Renal pelvis (tissue), 1 donor: ENCODE measurements at regions not wholly inside any gene's neighbourhood (a gene's known extent, or its start where the extent isn't known, plus 50 kb on each side); places are given as distances from the start of the nearest gene placed in this dataset.
A peak's percentile ranks its signal among the peaks of the same experiment; 100 is the strongest.
"Not testable (repeated sequence)": the region's sequence is repeated elsewhere in the genome, so short reads cannot be mapped to it uniquely, and the experiment has no call there.

ENCODE experiments used
- DNase-seq: peaks from one replicate; pipeline ENCODE4 v3.0.0-alpha.2; 2013

DNA sequence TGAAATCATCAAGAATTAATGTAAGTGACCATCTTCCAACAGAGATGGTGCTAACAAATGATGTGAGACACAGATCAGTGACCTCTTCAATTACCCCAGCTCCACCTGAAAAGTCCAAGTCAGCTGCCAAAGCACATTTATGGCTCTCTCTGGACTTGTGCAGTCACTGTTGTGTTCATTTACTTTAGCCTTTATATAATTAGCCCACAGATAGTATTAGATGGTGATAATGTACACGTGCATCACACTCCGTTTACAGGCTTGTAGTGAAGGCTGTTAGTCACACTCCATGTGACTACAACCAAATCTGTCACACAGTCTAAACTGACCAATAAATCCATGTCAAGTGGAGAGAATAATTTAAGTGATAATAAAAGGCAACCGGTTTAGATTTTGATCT lies 331.5 kb upstream of the IL12A start:
- DNase-seq: no peak

DNA sequence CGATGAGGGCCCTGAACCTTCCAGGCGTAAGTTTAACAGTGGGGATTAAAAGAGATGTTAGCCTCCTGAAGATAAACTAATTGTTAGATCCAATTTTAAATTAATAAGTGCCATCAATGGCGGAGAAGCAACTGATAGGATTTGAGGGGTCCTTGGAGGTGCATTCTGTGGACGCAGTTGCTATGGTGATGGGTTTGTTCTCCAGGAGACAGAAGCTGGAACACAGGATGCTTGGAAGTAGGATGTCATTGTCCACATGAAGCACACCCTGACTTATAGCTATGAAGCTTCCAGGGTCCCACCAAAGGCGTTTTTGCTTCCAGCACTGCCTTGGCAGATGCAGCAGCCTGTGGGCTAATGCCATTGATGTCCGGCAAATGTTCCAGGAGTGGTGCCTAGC lies 331.0 kb upstream of the IL12A start:
- no peak for DNase-seq

DNA sequence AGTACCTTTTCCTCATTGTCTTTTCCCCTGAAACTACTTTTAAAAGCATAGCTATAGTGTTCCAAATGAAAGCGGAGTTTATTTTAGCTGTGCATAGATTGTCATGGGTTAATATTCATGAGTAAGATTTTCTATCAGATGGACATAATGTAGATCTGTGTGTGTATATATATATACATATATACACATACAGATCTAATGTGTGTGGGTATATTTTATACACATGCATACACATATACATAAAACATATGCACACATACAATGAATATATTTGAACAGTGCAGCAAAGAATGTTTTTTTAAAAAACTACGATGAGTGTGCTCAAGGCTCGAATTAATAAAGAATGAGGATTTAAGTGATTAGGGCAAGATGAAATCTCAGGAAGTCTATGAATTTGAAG lies 328.3 kb upstream of the IL12A start:
- no peak for DNase-seq

- DNase-seq: no peak
Observed at GRCh38 chr3:159660901-159661300, 327.7 kb upstream of the IL12A start.

- DNase-seq: no peak
Observed at GRCh38 chr3:159662549-159662948, 326.1 kb upstream of the IL12A start.

GRCh38 chr3:159664006-159664405 lies 324.6 kb upstream of the IL12A start:
- no peak for DNase-seq

DNA sequence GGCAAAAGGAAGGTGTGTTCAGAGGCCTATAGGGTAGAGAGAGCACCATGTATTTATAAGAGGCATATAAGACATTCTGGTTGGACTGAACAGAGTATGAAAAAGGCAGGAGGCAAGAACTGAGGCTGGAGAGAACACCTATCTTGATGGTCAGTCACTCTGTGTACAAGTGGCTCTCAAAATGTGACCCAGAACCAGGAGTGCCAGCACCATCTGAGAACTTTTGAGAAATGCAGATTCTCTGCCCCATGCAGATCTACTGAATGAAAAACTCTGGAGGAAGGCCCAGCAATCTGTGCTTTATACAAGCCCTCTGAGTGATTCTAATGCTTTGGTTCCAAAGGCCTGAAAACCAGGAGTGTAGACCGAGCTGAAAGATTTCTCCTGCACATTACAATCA lies 324.0 kb upstream of the IL12A start:
- no peak for DNase-seq

- no peak for DNase-seq
Observed at GRCh38 chr3:159667261-159667660, 321.4 kb upstream of the IL12A start.

DNA sequence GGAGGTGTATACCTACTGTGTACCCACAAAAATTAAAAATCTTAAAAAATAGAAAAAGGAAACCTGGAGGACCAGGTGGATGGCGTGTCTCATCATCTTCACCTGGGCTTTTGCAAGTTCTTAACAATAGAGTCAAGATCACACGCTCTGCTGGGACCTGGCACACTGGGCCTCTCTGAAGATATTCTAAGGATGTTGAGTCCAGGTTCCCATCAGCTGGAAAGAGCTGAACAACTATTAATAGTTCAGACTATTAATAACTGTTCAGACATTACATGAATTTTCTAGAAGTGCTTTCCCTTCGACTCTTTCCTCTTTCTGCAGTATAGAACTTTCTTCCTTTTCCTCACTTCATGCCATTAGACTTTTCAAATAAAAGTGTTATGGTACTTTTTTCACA lies 320.2 kb upstream of the IL12A start:
- no peak for DNase-seq

DNA sequence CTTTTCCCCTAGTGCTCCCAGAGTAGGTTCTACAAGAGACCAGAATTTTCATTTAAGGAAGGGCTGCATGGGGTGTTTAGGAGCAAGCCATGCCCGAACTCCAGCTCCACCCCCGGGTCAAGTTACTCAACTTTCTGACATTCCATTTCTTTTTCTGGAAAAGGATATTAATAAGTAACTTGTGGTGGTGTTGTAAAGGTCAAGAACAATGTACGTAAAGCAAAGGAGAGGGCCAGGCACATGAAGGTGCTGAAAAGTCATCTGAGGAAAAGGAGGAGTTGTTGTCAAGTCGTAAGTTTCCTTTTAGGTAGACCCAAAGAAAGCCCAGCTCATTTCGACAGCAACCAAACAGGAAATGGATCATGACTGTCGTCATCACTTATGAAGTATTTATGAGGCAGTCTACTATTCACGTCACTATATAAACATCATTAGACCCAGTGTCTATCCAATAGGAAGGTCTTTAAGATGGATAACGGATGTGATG lies 319.6 kb upstream of the IL12A start:
- DNase-seq: peak; percentile 26

GRCh38 chr3:159669766-159670165 lies 318.9 kb upstream of the IL12A start:
- no peak for DNase-seq

DNA sequence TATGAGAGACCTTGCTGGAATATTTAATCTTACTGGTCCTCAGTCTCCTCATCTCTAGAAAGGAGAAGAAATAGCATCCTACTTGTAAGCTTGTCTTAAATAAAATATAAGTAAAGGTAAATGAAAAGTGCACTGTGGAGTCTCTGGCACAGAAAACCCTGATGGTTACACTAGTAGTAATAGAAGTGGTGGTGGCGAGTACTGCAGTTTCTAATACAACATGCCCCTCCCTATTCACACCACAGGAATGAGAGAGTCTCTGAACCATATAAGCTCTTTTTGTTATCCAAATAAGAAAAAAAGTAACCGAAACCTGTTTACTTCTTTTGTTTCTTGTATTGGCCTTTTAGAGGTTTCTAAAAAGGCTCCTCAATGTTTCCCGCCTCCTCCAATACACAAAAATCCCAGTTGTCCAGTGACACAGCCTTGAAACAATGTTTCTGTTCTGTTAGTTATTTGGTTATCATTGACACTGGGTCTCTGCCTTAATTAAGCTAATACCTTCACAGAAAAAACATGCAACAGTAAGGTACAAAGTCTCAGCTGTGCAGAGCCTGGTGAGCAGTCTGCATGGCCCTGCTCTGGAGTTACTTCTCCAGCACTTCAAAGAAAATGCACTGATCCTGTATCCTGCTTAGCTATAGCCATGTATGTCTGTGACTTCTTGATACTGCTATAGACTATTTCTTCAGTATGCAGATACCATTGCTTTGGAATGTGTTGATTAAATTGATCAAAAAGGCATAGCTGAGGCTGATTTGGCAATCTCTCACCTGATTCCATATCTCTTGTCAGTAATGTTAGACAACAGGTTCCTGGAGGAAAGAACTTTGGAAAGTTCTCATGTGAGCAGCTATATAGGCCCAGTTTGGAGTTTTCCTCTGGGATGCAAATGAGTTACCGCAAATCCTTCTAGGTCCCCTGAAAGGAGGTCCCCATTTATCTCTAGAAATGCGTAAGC lies 315.6 kb upstream of the IL12A start:
- no peak for DNase-seq

DNA sequence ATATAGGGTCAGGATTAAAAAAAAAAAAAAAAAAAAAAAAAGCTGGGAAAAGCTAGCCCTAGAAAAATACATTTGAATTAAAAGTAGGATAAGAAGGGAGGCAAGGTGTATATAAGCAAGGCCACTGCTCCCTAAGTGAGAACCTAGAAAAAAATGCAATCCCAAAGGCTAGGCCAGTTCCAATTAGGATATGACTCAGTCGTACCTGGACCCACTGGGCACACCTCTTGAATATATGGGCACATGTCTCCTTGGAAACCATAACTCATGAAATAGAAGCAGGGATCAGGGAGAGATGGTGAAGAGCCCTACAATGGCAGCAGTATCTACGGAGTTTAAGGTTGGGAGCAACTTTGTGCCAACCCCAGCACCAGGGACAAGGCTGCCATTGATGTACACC lies 314.1 kb upstream of the IL12A start:
- DNase-seq: no peak

DNA sequence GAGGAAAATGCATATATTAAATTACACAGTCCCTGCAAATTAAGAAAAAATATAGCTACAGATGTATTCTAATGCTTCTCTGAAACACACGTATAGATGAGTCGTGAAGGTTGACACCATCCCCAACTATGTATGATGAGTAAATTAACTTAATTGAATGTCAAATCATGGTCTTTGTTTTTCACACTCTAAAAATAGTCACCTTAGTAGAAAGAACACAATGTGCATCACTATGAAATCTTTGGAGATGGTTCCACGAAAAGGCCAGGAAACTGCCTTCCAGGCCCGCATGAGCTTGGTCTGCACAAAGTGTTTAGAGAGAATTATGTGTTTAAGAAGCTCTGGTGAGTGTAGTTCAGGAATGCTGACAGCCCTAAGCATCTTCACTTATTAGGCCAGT lies 313.4 kb upstream of the IL12A start:
- DNase-seq: no peak

GRCh38 chr3:159679900-159680299 lies 308.7 kb upstream of the IL12A start:
- no peak for DNase-seq

- not testable (repeated sequence) for DNase-seq
Observed at GRCh38 chr3:159681717-159682116, 306.9 kb upstream of the IL12A start.

GRCh38 chr3:159685801-159686200 lies 302.8 kb upstream of the IL12A start:
- DNase-seq: no peak

DNA sequence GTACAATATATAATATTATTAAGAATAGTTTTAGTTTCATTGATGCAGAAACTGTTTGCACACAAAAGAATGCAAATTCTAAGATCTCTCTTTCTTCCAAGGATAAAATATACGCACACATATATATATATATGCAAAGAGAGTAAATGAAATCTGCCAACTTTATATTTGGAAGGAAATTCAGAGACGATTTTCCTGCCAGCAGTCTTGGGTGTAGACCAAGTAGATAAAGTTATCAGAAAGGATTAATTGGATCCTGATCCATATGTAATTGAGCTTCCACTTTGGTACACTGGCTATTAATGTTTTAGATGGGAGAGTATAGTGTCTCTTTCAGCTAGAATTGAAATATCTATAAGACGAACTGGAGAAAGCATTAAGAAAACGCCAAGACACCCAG lies 295.4 kb upstream of the IL12A start:
- no peak for DNase-seq

DNA sequence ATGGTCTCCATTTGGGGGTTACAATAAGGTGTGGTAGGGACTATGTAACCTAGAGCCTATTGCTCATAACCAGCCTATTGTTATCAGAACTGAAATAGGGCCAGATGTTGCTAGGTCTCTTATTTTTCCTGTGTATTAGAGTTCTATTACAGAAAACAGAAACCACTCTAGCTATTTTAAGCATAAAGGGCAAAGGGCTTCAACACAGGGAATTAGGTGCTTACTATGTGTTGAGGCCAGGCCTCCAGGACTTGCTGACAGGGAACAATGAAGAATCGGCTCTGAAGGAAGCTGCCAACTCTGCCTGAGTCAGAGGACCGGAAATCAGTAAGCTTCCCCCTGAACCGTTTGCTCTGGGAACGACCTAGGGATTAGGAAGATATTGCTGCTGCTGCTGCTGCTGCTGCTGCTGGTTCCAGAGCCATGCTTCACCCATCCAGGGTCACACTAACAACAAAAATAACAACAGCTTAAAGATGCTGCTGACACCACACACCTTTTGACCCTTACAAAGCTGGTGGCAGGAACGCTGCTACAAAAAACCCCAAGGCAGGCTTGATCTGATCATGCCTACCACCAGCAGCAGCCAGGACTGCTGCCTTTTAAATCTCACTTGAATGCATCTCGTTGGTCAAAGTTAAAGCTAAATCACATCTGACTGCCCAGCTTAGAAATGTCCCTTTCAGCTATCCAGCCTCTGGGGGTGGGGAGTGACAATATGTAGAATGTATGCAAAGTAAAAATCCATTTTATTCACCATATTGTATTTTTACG lies 276.9 kb upstream of the IL12A start:
- peak; percentile 24 for DNase-seq

DNA sequence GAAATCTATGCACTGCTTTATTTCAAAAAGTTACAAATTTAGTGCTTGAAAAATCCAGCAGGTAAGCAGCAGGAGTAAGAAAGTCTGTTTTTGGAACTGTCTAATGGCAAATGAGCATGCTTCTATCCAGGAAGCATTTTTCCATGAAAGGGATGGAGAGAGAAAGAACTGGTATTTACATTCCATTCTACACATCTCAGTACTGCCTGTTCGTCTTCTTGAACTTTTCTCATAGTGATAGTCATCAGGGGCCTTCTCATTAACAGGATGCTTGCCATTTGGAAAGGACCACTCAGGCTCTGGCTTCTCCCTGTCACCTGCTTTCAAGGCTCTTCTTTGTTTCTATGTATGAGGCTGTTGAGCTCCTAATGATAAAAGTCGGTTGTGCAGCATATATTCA lies 267.3 kb upstream of the IL12A start:
- DNase-seq: no peak

DNA sequence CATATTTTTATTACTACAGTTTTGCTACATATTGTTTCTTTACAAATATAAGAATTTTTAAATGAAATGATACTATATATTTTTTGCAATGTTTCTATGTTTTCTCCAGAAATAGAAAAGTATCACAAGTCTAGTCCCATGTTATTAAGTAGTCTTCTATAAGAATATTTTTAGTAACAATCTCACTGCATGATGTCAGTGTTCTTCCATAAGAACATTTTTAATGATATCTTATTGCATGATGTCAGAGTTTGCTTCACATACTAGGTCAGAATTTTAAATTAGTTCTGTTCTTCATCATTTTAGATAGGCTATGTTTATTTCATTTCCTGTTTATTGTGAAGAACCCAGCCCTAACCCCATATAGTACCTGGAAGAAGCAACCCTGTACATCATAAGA lies 265.3 kb upstream of the IL12A start:
- DNase-seq: no peak

GRCh38 chr3:159724627-159725026 lies 264.0 kb upstream of the IL12A start:
- DNase-seq: no peak
